HFF-Myc (cell line): ENCODE measurements at regions not wholly inside any gene's neighbourhood (a gene's known extent, or its start where the extent isn't known, plus 50 kb on each side); places are given as distances from the start of the nearest gene placed in this dataset.
A peak's percentile ranks its signal among the peaks of the same experiment; 100 is the strongest.

Experiments used
- DNase-seq: peaks from one replicate; pipeline ENCODE4 v3.0.0-alpha.2; 2011; ENCODE audit warnings: low read depth; ENCODE audit errors: extremely low read depth
- H3K4me3 ChIP-seq: replicated peaks from 2 replicates; pipeline ENCODE4 v1.5.1; 2011; ENCODE audit warnings: low read depth, mild to moderate bottlenecking, control low read depth, low read length
- CTCF ChIP-seq: IDR thresholded peaks from 2 replicates; pipeline ENCODE4 v1.5.1; 2012; ENCODE audit warnings: mild to moderate bottlenecking, low read depth, low read length, control low read depth; ENCODE audit errors: missing control alignments

GRCh38 chr4:54568184-54568583 lies 89.6 kb upstream of the KIT start:
- DNase-seq, result peak; percentile 16
- TF ChIP-seq CTCF, result no peak
- no peak overlapping the region for H3K4me3 ChIP-seq

- TF ChIP-seq CTCF, result no peak
- no peak for DNase-seq
- no peak overlapping the region for H3K4me3 ChIP-seq
These were observed 86.9 kb upstream of the KIT start for GRCh38 chr4:54570822-54571221.

- no peak overlapping the region for H3K4me3 ChIP-seq
- DNase-seq, result no peak
- TF ChIP-seq CTCF, result no peak
These were observed 86.2 kb upstream of the KIT start for GRCh38 chr4:54571293-54572151.

GRCh38 chr4:54572152-54572542 lies 85.6 kb upstream of the KIT start:
- TF ChIP-seq CTCF, result no peak
- DNase-seq, result no peak
- H3K4me3 ChIP-seq, result no peak overlapping the region

GRCh38 chr4:54574500-54574899 lies 83.3 kb upstream of the KIT start:
- no peak for TF ChIP-seq CTCF
- no peak for DNase-seq
- H3K4me3 ChIP-seq, result no peak overlapping the region

GRCh38 chr4:54575919-54576318 lies 81.8 kb upstream of the KIT start:
- no peak for DNase-seq
- no peak for TF ChIP-seq CTCF
- no peak overlapping the region for H3K4me3 ChIP-seq

GRCh38 chr4:54581807-54582206 lies 76.0 kb upstream of the KIT start:
- no peak for TF ChIP-seq CTCF
- no peak overlapping the region for H3K4me3 ChIP-seq
- no peak for DNase-seq
